Panc1 (cell line): ENCODE measurements at regions not wholly inside any gene's neighbourhood (a gene's known extent, or its start where the extent isn't known, plus 50 kb on each side); places are given as distances from the start of the nearest gene placed in this dataset.
"Not testable (repeated sequence)": the region's sequence is repeated elsewhere in the genome, so short reads cannot be mapped to it uniquely, and the experiment has no call there.

Source experiments
- POLR2AphosphoS5 ChIP-seq: IDR thresholded peaks from 2 replicates; pipeline ENCODE4 v1.6.1; 2012; ENCODE audit warnings: mild to moderate bottlenecking, low read depth, low read length, moderate library complexity
- REST ChIP-seq, 2 experiments: IDR thresholded peaks; 2 replicates each; pipeline ENCODE4 v1.6.1; 2011 to 2012; ENCODE audit warnings: low read depth in 2 of 2, control low read depth in 1 of 2, low read length in 1 of 2, mild to moderate bottlenecking in 1 of 2, moderate library complexity in 1 of 2; ENCODE audit not compliant: insufficient read depth in 1 of 2
- SIN3A ChIP-seq: IDR thresholded peaks from 2 replicates; pipeline ENCODE4 v1.6.1; 2012; ENCODE audit warnings: low read depth, mild to moderate bottlenecking, low read length, moderate library complexity, borderline replicate concordance; ENCODE audit not compliant: insufficient read depth
- TCF7L2 ChIP-seq: IDR thresholded peaks from 2 replicates; pipeline ENCODE4 v1.6.1; 2011; ENCODE audit warnings: mild to moderate bottlenecking, low read depth, low read length, inconsistent platforms
- TF ChIP-seq, protein P1 (sequence below): fragments of 450-650 bp; IDR thresholded peaks from 2 replicates; pipeline ENCODE4 v1.5.1; 2017; ENCODE audit warnings: mild to moderate bottlenecking

DNA sequence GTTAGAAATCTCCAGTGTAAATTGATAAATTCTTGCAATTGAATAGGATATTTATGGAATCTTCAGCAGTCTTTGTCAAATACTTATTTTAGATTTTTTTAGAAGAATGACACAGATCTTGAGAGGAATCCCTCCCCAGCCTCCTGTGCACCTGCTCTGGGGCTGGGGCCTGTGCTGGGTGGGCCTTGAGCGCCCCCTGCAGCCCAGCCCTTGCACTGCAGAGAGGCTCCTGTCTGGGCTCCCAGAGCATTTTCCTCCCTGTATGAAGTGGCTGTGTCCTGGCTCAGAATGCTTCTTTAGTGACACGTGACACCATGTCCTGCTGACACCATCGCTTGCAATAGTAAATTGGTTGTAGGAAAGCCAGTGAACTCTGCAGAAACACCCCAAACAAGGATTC lies 98.7 kb downstream of the OR4M2 start:
- TF ChIP-seq POLR2AphosphoS5; TCF7L2; SIN3A; REST (IDR thresholded peaks at IDR 0.05; ENCODE audit: insufficient read depth in 1 of 2, low read depth in 2 of 2, low read length in 1 of 2): not testable (repeated sequence)
- TF ChIP-seq, protein P1, sequence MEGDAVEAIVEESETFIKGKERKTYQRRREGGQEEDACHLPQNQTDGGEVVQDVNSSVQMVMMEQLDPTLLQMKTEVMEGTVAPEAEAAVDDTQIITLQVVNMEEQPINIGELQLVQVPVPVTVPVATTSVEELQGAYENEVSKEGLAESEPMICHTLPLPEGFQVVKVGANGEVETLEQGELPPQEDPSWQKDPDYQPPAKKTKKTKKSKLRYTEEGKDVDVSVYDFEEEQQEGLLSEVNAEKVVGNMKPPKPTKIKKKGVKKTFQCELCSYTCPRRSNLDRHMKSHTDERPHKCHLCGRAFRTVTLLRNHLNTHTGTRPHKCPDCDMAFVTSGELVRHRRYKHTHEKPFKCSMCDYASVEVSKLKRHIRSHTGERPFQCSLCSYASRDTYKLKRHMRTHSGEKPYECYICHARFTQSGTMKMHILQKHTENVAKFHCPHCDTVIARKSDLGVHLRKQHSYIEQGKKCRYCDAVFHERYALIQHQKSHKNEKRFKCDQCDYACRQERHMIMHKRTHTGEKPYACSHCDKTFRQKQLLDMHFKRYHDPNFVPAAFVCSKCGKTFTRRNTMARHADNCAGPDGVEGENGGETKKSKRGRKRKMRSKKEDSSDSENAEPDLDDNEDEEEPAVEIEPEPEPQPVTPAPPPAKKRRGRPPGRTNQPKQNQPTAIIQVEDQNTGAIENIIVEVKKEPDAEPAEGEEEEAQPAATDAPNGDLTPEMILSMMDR: not testable (repeated sequence)
